H1 (cell line): ENCODE measurements at regions not wholly inside any gene's neighbourhood (a gene's known extent, or its start where the extent isn't known, plus 50 kb on each side); places are given as distances from the start of the nearest gene placed in this dataset.

Experiments used
- CTCF ChIA-PET: fragments of 300-600 bp; sonication (Branson Sonifier 250); formaldehyde crosslinking; loops from one replicate; lab custom pipeline; 2021; ENCODE audit not compliant: partially characterized antibody; lab: Charles Lee
- POLR2A ChIA-PET: fragments of 300-600 bp; sonication (Branson Sonifier 250); formaldehyde crosslinking; loops from one replicate; lab custom pipeline; 2021; ENCODE audit warnings: inconsistent platforms; ENCODE audit not compliant: partially characterized antibody; lab: Charles Lee
- DNase-seq, 2 experiments: peaks; one replicate each; pipeline versions ENCODE4 v3.0.0 to v3.0.0-alpha.2; 2010 to 2022; ENCODE audit warnings: low spot score in 2 of 2, low read depth in 1 of 2, mixed read lengths in 1 of 2
- FAIRE-seq: peaks from 2 replicates; lab custom pipeline; 2011; peaks lifted over from hg19 to GRCh38; lab: Jason Lieb, UNC
- H2AFZ ChIP-seq: 2 replicates; pipeline ENCODE4 v1.8.1; 2012; ENCODE audit warnings: low read length, inconsistent platforms
- H2AK5ac ChIP-seq: 2 replicates; pipeline ENCODE4 v1.6.1; 2013; ENCODE audit warnings: low read depth, low read length
- H2BK120ac ChIP-seq: replicated peaks from 2 replicates; pipeline ENCODE3; 2013; ENCODE audit warnings: low read depth, low read length, inconsistent platforms
- H2BK12ac ChIP-seq: 2 replicates; pipeline ENCODE4 v1.6.1; 2013; ENCODE audit warnings: low read depth, low read length
- H2BK15ac ChIP-seq: 2 replicates; pipeline ENCODE4 v1.6.1; 2013; ENCODE audit warnings: low read length
- H2BK20ac ChIP-seq: 2 replicates; pipeline ENCODE4 v1.6.1; 2013; ENCODE audit warnings: low read length
- H2BK5ac ChIP-seq: 2 replicates; pipeline ENCODE4 v1.6.1; 2013; ENCODE audit warnings: low read depth, low read length
- H3K14ac ChIP-seq: 2 replicates; pipeline ENCODE4 v1.6.1; 2013; ENCODE audit warnings: inconsistent platforms; ENCODE audit not compliant: insufficient read length
- H3K18ac ChIP-seq: 2 replicates; pipeline ENCODE4 v1.6.1; 2013; ENCODE audit warnings: low read length; ENCODE audit errors: extremely low read depth
- H3K23ac ChIP-seq: 2 replicates; pipeline ENCODE4 v1.6.1; 2013; ENCODE audit warnings: inconsistent platforms; ENCODE audit not compliant: insufficient read length
- H3K23me2 ChIP-seq: 2 replicates; pipeline ENCODE4 v1.6.1; 2013; ENCODE audit warnings: low read depth, low read length
- H3K27ac ChIP-seq: 2 replicates; pipeline ENCODE4 v1.6.1; 2011; ENCODE audit warnings: low read depth, low read length, inconsistent platforms
- H3K27me3 ChIP-seq, 4 experiments: replicated peaks in 1 of 4; 1 replicate in 1 of 4; 2 replicates in 3 of 4; pipeline versions ENCODE4 v1.6.1 to v1.8.1; 2011 to 2013; ENCODE audit warnings: low read length in 3 of 4, mild to moderate bottlenecking in 3 of 4, inconsistent platforms in 2 of 4, mixed read lengths in 2 of 4, moderate library complexity in 1 of 4; ENCODE audit not compliant: control insufficient read depth in 3 of 4, insufficient read depth in 3 of 4; ENCODE audit errors: extremely low read depth in 1 of 4
- H3K36me3 ChIP-seq, 4 experiments: 2 replicates each; pipeline versions ENCODE4 v1.6.1 to v1.8.1; 2011 to 2013; ENCODE audit warnings: mild to moderate bottlenecking in 4 of 4, low read length in 3 of 4, moderate library complexity in 2 of 4, control low read depth in 1 of 4, inconsistent platforms in 1 of 4; ENCODE audit not compliant: insufficient read depth in 4 of 4, control insufficient read depth in 2 of 4
- H3K4ac ChIP-seq: replicated peaks from 2 replicates; pipeline ENCODE3; 2013; ENCODE audit warnings: low read length, low read depth, mixed read lengths, inconsistent platforms; ENCODE audit not compliant: insufficient read length
- H3K4me1 ChIP-seq, 4 experiments: replicated peaks in 1 of 4; 1 replicate in 1 of 4; 2 replicates in 3 of 4; pipeline versions ENCODE4 v1.6.1 to v1.8.1; 2011 to 2013; ENCODE audit warnings: low read length in 3 of 4, inconsistent platforms in 2 of 4, mixed read lengths in 1 of 4; ENCODE audit not compliant: insufficient read depth in 4 of 4, control insufficient read depth in 3 of 4
- H3K4me2 ChIP-seq, 2 experiments: 2 replicates each; pipeline versions ENCODE4 v1.6.1 to v1.8.1; 2011 to 2013; ENCODE audit warnings: low read depth in 2 of 2, low read length in 2 of 2, control low read depth in 1 of 2, inconsistent platforms in 1 of 2, mild to moderate bottlenecking in 1 of 2; ENCODE audit not compliant: insufficient read depth in 1 of 2
- H3K4me3 ChIP-seq, 4 experiments: fragments of 200-600, 300-600 bp in 1 of 4; sonication (generic), shearing (Covaris generic), sonication (Bioruptor Twin) in 1 of 4; 2 replicates each; pipeline versions ENCODE4 v1.5.1 to v1.8.1; 2011 to 2016; ENCODE audit warnings: low read length in 4 of 4, low read depth in 3 of 4, control low read depth in 2 of 4, inconsistent platforms in 2 of 4, mild to moderate bottlenecking in 2 of 4, mixed read lengths in 1 of 4, moderate library complexity in 1 of 4; ENCODE audit not compliant: insufficient read depth in 2 of 4; ENCODE audit errors: extremely low read depth in 1 of 4
- H3K56ac ChIP-seq: replicated peaks from 2 replicates; pipeline ENCODE3; 2013; ENCODE audit warnings: low read depth, mild to moderate bottlenecking, mixed read lengths, low read length, inconsistent platforms; ENCODE audit not compliant: insufficient read length
- H3K79me1 ChIP-seq: 2 replicates; pipeline ENCODE4 v1.6.1; 2013; ENCODE audit warnings: low read depth, low read length, control low read depth
- H3K79me2 ChIP-seq, 2 experiments: 2 replicates each; pipeline versions ENCODE4 v1.6.1 to v1.8.1; 2012 to 2013; ENCODE audit warnings: low read length in 2 of 2, mild to moderate bottlenecking in 2 of 2, inconsistent platforms in 1 of 2; ENCODE audit not compliant: insufficient read depth in 2 of 2, control insufficient read depth in 1 of 2
- H3K9ac ChIP-seq, 4 experiments: replicated peaks in 1 of 4; 1 replicate in 1 of 4; 2 replicates in 3 of 4; pipeline versions ENCODE4 v1.6.1 to v1.8.1; 2011 to 2013; ENCODE audit warnings: low read depth in 3 of 4, low read length in 3 of 4, control low read depth in 2 of 4, mild to moderate bottlenecking in 2 of 4, moderate library complexity in 2 of 4, inconsistent platforms in 1 of 4; ENCODE audit errors: extremely low read depth in 1 of 4
- H3K9me3 ChIP-seq, 2 experiments: 2 replicates each; pipeline versions ENCODE4 v1.6.1 to v1.8.1; 2012 to 2013; ENCODE audit warnings: mild to moderate bottlenecking in 2 of 2, moderate library complexity in 2 of 2, control low read depth in 1 of 2, inconsistent platforms in 1 of 2, low read depth in 1 of 2, low read length in 1 of 2, mixed read lengths in 1 of 2; ENCODE audit not compliant: insufficient read depth in 2 of 2
- H4K20me1 ChIP-seq, 2 experiments: replicated peaks in 1 of 2; 2 replicates each; pipeline versions ENCODE3 to v1.8.1; 2011 to 2013; ENCODE audit warnings: inconsistent platforms in 2 of 2, low read length in 2 of 2, mild to moderate bottlenecking in 1 of 2; ENCODE audit not compliant: insufficient read depth in 2 of 2, control insufficient read depth in 1 of 2
- H4K5ac ChIP-seq: 2 replicates; pipeline ENCODE4 v1.6.1; 2013; ENCODE audit warnings: low read length, low read depth, mixed read lengths, inconsistent platforms; ENCODE audit not compliant: insufficient read length
- H4K8ac ChIP-seq: 2 replicates; pipeline ENCODE4 v1.8.0; 2013; ENCODE audit warnings: mild to moderate bottlenecking, moderate library complexity, low read length, inconsistent platforms; ENCODE audit not compliant: insufficient read depth; ENCODE audit errors: extremely low read depth
- H4K91ac ChIP-seq: replicated peaks from 2 replicates; pipeline ENCODE3; 2013; ENCODE audit warnings: low read length, mixed read lengths, inconsistent platforms; ENCODE audit not compliant: insufficient read length
- ATF3 ChIP-seq: IDR thresholded peaks from 2 replicates; pipeline ENCODE4 v1.6.1; 2011; ENCODE audit warnings: low read depth, mild to moderate bottlenecking, low read length; ENCODE audit not compliant: insufficient read depth
- BCL11A ChIP-seq, 2 experiments: IDR thresholded peaks; one replicate each; pipeline ENCODE4 v1.6.1; 2011; ENCODE audit warnings: low read depth in 2 of 2, low read length in 2 of 2, mild to moderate bottlenecking in 2 of 2
- BRCA1 ChIP-seq: IDR thresholded peaks from 2 replicates; pipeline ENCODE4 v1.6.1; 2012; ENCODE audit warnings: low read depth, low read length, improper control_type of control experiment
- EP300 ChIP-seq, 2 experiments: IDR thresholded peaks; 1 replicate in 1 of 2; 2 replicates in 1 of 2; pipeline ENCODE4 v1.6.1; 2011 to 2012; ENCODE audit warnings: low read depth in 2 of 2, low read length in 2 of 2, mild to moderate bottlenecking in 2 of 2, borderline replicate concordance in 1 of 2, inconsistent platforms in 1 of 2, moderate library complexity in 1 of 2
- HDAC2 ChIP-seq, 2 experiments: fragments of 300-600 bp in 1 of 2; sonication (generic) in 1 of 2; IDR thresholded peaks; 2 replicates each; pipeline ENCODE4 v1.6.1; 2011 to 2012; ENCODE audit warnings: low read depth in 2 of 2, low read length in 2 of 2, mild to moderate bottlenecking in 2 of 2, moderate library complexity in 2 of 2, borderline replicate concordance in 1 of 2, inconsistent platforms in 1 of 2
- RFX5 ChIP-seq: IDR thresholded peaks from 2 replicates; pipeline ENCODE4 v1.6.1; 2011; ENCODE audit warnings: low read depth, low read length, improper control_type of control experiment, borderline replicate concordance
- SAP30 ChIP-seq: fragments of 300-600 bp; sonication (generic); IDR thresholded peaks from 2 replicates; pipeline ENCODE4 v1.7.1; 2012; ENCODE audit warnings: low read length, moderate library complexity, mild to moderate bottlenecking, inconsistent platforms; ENCODE audit not compliant: insufficient read depth, insufficient replicate concordance
- SP4 ChIP-seq: IDR thresholded peaks from 2 replicates; pipeline ENCODE4 v1.6.1; 2012; ENCODE audit warnings: low read length, inconsistent platforms
- TAF1 ChIP-seq: IDR thresholded peaks from 2 replicates; pipeline ENCODE4 v1.6.1; 2011; ENCODE audit warnings: mild to moderate bottlenecking, low read depth, low read length
- YY1 ChIP-seq: IDR thresholded peaks from 2 replicates; pipeline ENCODE4 v1.6.1; 2011; ENCODE audit warnings: low read depth, mild to moderate bottlenecking, low read length
- WGBS, 2 experiments: shearing (Covaris generic) in 1 of 2; methylation state at CpG; one replicate each; pipeline versions ENCODE4 v1.1.6 to v1.1.7; 2013 to 2015; ENCODE audit warnings: low lambda C conversion rate in 2 of 2, mixed read lengths in 2 of 2, inconsistent platforms in 1 of 2, low coverage in 1 of 2, missing lambda C conversion rate in 1 of 2; ENCODE audit not compliant: insufficient replicate concordance in 2 of 2, insufficient coverage in 1 of 2, insufficient read length in 1 of 2; ENCODE audit errors: extremely low coverage in 1 of 2, missing lambda C conversion rate in 1 of 2; 5-methylcytosine and 5-hydroxymethylcytosine counted together

DNA sequence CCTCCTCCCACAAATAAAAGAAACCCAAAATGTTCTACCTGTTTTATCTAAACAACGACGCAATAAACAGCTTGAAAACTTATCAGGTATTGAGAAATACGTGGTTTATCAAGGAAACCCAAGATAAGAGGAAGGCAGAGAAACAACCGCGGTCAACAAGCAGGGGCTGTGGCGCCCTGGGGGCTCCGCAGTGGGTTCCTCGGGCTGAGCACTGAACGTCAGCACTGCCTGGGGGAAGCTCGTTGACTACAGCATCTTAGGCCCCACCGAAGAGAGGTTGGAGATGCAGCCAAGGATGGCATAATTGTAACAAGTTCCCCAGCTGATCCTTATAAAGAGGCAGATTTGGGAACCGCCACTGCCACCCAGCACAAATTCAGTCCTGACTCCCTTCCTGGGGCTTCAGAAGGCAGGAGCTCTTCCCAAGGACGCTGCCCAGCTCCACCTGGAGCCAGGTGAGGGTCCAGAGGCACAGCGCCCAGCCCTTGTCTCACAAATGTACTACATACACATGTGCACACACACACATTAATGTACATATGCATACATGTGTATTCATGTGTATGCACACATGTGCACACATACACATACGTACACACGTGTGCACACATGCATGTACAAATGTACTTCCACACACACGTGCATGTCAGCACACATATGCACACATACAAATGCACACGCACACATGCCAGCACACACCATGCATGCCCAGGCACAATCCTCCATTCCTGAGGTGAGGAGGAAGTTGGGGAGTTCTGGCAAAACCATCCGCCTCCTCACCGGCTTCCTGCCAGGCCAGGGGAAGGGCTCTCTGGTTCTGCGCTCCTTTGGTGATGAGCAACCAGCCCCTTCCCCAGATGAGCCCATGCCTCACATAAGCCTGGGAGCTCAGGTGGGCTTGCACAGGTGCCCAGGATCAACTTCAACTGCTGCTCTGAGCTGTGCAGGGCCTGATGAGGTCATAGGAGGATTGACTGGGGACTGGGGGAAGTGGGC, 251.1 kb downstream of the NPHP4 start:
- H4K20me1 ChIP-seq, result peaks cover 0 to 5% of the 10 kb centered on the region in 2 experiments
- H3K79me1 ChIP-seq, result no peaks in the 10 kb centered on the region
- H3K4me3 ChIP-seq, result no peak overlapping the region
- no peaks in the 10 kb centered on the region for H3K27me3 ChIP-seq
- H2AFZ ChIP-seq, result no peak overlapping the region
- no peak overlapping the region for H3K4ac ChIP-seq
- ChIA-PET POLR2A (interaction anchor here (0.8 kb wide), 1 partner anchor 8 kb away, joined by 3 read pairs; no protein-coding TSS in a partner anchor), CTCF (interaction anchor here (0.7 to 1.2 kb wide), 5 partner anchors 23 to 231 kb away, joined by 3 read pairs; no protein-coding TSS in a partner anchor)
- H3K14ac ChIP-seq, result no peak overlapping the region
- no peak overlapping the region for H4K5ac ChIP-seq
- no peak overlapping the region for H2BK120ac ChIP-seq
- no peak overlapping the region for H3K27ac ChIP-seq
- no peak overlapping the region for H3K4me2 ChIP-seq
- H3K79me2 ChIP-seq, result no peaks in the 10 kb centered on the region
- peak overlapping the region; percentile 5 for H4K91ac ChIP-seq
- H3K4me1 ChIP-seq, result peaks cover 0 to 4% (median 2%) of the 10 kb centered on the region in 4 experiments; a peak in 4 of 7 replicates
- DNase-seq (peak in 1 of 2 experiments; percentile 26), FAIRE-seq (no peak)
- H4K8ac ChIP-seq, result no peak overlapping the region
- WGBS, 2 experiments, result 87% methylated on average over 21 of the region's 21 CpGs; no CpG with 5 or more reads in 1 of the 2 experiments
- no peak overlapping the region; the same call in 1 of the 2 replicates for H2BK20ac ChIP-seq
- H3K56ac ChIP-seq, result no peak overlapping the region
- no peak overlapping the region for H2BK12ac ChIP-seq
- no peak overlapping the region; the same call in 1 of the 2 replicates for H3K18ac ChIP-seq
- no peak overlapping the region for H3K23ac ChIP-seq
- H2BK15ac ChIP-seq, result 0 out of 2 replicates have a peak overlapping the region, but pooled peaks have one; percentile 9
- H3K36me3 ChIP-seq, result no peaks in the 10 kb centered on the region
- peak overlapping the region; percentile 17; the same call in 1 of the 2 replicates for H2AK5ac ChIP-seq
- no peak overlapping the region for H3K9ac ChIP-seq
- H3K23me2 ChIP-seq, result peaks cover 15% of the 10 kb centered on the region
- peaks cover 2 to 6% of the 10 kb centered on the region in 2 experiments; a peak in 2 of 4 replicates for H3K9me3 ChIP-seq
- H2BK5ac ChIP-seq, result 0 out of 2 replicates have a peak overlapping the region, but pooled peaks have one; percentile 2
- TF ChIP-seq ATF3 (no peak), EP300 (IDR thresholded peaks at IDR 0.05; ENCODE audit: borderline replicate concordance in 1 of 2, low read depth in 2 of 2, low read length in 2 of 2) (no peak), TAF1 (no peak), RFX5 (no peak), SP4 (no peak), BCL11A (IDR thresholded peaks at IDR 0.05; ENCODE audit: low read depth in 2 of 2, low read length in 2 of 2) (no peak), BRCA1 (no peak), YY1 (no peak), SAP30 (no peak), HDAC2 (IDR thresholded peaks at IDR 0.05; ENCODE audit: borderline replicate concordance in 1 of 2, low read depth in 2 of 2, low read length in 2 of 2) (no peak)
